Lower lobe of right lung (tissue), 2 donors: ENCODE measurements at regions not wholly inside any gene's neighbourhood (a gene's known extent, or its start where the extent isn't known, plus 50 kb on each side); places are given as distances from the start of the nearest gene placed in this dataset.

ENCODE experiments used
- ATAC-seq, 2 donors: fragments of 200-7000 bp; cut with Tn5 transposase; one replicate each; pipeline ENCODE4 v1.9.1; 2020 to 2022; ENCODE audit warnings: mild to moderate bottlenecking in 2 of 2, moderate library complexity in 2 of 2
- DNase-seq: peaks from one replicate; pipeline ENCODE4 v3.0.0-alpha.2; 2020
- H3K27ac ChIP-seq: fragments of 200-600 bp; one replicate; pipeline ENCODE4 v1.8.0; 2022
- H3K27me3 ChIP-seq: fragments of 200-600 bp; one replicate; pipeline ENCODE4 v1.8.0; 2022; ENCODE audit warnings: low read depth
- H3K36me3 ChIP-seq: fragments of 200-600 bp; one replicate; pipeline ENCODE4 v1.8.0; 2022; ENCODE audit warnings: mild to moderate bottlenecking
- H3K4me1 ChIP-seq: fragments of 200-600 bp; one replicate; pipeline ENCODE4 v1.8.0; 2022
- H3K4me3 ChIP-seq: fragments of 200-600 bp; one replicate; pipeline ENCODE4 v1.8.0; 2022; ENCODE audit warnings: mild to moderate bottlenecking
- H3K9me3 ChIP-seq: fragments of 200-600 bp; one replicate; pipeline ENCODE4 v1.8.0; 2022
- intact Hi-C: fragments of 100-400 bp; cut with DNase I; formaldehyde crosslinking; loops from one replicate; pipeline ENCODE4 v1.11.0; 2022
- TF ChIP-seq, protein P1 (sequence below): fragments of 200-600 bp; IDR thresholded peaks from one replicate; pipeline ENCODE4 v1.8.0; 2022; ENCODE audit warnings: antibody characterized with exemption, mild to moderate bottlenecking
- donor health status: DM: no; HTN: yes; CAD: no; lungs with severe emphysema.

DNA sequence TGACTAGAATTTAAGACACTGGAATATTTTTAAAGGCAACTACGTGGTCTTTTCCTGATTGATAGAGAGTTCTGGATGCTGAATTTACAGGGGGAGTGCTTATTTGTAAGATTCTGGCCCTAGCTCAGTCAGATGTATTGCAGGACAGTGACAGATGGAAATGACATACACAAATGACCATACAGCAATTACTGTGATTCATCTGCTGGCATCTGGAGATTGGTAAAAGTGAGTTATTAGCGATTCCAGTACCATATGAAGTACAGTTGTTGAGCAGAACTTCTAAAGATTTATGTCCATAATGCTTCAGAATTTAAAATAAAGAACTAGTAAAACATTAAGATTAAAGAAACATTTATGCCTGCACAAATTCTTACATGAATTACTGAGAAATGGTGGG, 243.2 kb downstream of the CRPPA start:
- no peak overlapping the region for H3K4me3 ChIP-seq
- H3K27me3 ChIP-seq: no peaks in the 10 kb centered on the region
- DNase-seq (no peak), ATAC-seq (no peak)
- no peaks in the 10 kb centered on the region for H3K4me1 ChIP-seq
- TF ChIP-seq, protein P1, sequence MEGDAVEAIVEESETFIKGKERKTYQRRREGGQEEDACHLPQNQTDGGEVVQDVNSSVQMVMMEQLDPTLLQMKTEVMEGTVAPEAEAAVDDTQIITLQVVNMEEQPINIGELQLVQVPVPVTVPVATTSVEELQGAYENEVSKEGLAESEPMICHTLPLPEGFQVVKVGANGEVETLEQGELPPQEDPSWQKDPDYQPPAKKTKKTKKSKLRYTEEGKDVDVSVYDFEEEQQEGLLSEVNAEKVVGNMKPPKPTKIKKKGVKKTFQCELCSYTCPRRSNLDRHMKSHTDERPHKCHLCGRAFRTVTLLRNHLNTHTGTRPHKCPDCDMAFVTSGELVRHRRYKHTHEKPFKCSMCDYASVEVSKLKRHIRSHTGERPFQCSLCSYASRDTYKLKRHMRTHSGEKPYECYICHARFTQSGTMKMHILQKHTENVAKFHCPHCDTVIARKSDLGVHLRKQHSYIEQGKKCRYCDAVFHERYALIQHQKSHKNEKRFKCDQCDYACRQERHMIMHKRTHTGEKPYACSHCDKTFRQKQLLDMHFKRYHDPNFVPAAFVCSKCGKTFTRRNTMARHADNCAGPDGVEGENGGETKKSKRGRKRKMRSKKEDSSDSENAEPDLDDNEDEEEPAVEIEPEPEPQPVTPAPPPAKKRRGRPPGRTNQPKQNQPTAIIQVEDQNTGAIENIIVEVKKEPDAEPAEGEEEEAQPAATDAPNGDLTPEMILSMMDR: no peak
- no peaks in the 10 kb centered on the region for H3K36me3 ChIP-seq
- H3K9me3 ChIP-seq: no peaks in the 10 kb centered on the region
- intact Hi-C loops: no loop called here
- H3K27ac ChIP-seq: no peak overlapping the region

DNA sequence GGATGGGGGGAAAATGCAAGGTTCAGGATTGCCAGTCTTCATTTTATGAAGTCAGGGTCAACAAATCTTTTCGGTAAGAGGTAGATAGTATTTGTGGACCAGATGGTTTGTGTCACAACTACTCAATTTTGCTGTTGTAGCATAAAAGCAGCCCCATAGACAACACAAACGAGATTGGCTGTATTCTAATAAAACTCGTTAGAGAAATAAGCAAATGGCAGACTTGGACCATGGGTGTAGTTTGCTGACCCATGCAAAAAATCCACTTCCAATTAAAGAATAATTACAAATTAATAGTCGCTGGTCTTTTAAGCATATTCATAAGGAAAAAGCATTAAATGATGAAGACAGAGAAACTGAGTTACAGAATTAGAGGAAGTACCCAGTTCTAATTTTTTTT, 247.1 kb downstream of the CRPPA start:
- no peaks in the 10 kb centered on the region for H3K4me1 ChIP-seq
- H3K4me3 ChIP-seq: no peak overlapping the region
- intact Hi-C loops: no loop called here
- no peak for ATAC-seq
- no peaks in the 10 kb centered on the region for H3K36me3 ChIP-seq
- TF ChIP-seq, protein P1: no peak
- no peaks in the 10 kb centered on the region for H3K27me3 ChIP-seq
- H3K27ac ChIP-seq: no peak overlapping the region
- no peak for DNase-seq
- no peaks in the 10 kb centered on the region for H3K9me3 ChIP-seq

DNA sequence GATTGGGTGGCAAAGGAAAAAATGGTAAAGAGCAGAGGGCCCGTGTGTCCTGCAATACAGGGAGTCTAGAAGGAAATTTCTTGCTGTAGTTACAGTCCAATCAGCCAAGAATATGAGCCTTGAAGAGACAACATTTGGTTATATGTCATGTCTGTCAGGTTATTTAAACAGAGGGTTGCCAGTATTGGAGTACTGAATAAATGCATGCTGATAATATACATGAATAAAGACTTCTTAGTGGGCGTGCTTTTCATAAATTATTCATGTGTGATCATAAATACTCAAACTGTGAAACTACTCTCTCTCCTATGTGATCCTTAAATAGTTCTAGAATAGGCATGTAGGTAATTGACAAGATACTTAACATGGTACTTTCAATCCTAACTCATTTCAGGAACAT, 249.0 kb downstream of the CRPPA start:
- DNase-seq (no peak), ATAC-seq (no peak)
- intact Hi-C loops: no loop called here
- Histone ChIP-seq H3K36me3 (no peaks in the 10 kb centered on the region), H3K4me1 (no peaks in the 10 kb centered on the region), H3K9me3 (no peaks in the 10 kb centered on the region), H3K27me3 (no peaks in the 10 kb centered on the region), H3K4me3 (no peak overlapping the region), H3K27ac (no peak overlapping the region)
- TF ChIP-seq, protein P1: no peak

DNA sequence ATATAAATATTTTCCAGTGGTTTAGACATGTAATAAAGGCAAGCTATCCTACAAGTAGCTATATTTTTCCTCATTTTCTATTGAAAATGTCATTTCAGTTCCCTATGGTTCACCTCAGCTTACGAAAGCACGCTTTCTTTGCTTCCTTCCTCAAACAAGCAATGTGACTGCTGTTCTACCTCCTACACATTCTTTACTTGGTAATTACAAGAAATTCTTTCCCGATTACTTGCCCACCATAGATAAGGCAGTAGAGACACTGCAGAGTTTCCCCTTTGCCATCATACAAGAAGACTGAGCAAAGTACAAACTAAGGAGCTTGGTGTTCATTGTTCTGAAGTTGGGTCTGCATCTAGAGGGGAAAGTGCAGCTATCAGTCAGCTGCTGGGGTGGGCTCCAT, 249.4 kb downstream of the CRPPA start:
- Histone ChIP-seq H3K4me3 (no peak overlapping the region), H3K27me3 (no peaks in the 10 kb centered on the region), H3K36me3 (no peaks in the 10 kb centered on the region), H3K9me3 (no peaks in the 10 kb centered on the region), H3K27ac (no peak overlapping the region), H3K4me1 (no peaks in the 10 kb centered on the region)
- TF ChIP-seq, protein P1: no peak
- ATAC-seq (no peak), DNase-seq (no peak)
- intact Hi-C loops: no loop called here

DNA sequence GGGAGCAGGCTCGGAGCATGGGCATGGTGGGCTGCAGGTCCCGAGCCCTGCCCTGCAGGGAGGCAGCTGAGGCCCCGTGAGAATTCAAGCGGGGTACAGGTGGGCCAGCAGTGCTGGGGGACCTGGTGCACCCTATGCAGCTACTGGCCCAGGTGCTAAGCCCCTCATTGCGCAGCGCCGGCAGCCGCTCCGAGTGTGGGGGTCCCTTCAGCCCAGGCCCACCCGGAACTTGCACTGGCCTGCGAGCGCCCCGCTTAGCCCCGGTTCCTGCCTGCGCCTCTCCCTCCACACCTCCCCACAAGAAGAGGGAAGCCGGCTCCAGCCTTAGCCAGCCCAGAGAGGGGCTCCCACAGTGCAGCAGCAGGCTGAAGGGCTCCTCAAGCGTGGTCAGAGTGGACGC, 250.7 kb downstream of the CRPPA start:
- Histone ChIP-seq H3K9me3 (no peaks in the 10 kb centered on the region), H3K36me3 (no peaks in the 10 kb centered on the region), H3K27ac (no peak overlapping the region), H3K4me3 (no peak overlapping the region), H3K4me1 (no peaks in the 10 kb centered on the region), H3K27me3 (no peaks in the 10 kb centered on the region)
- intact Hi-C loops: no loop called here
- TF ChIP-seq, protein P1: no peak
- ATAC-seq (no peak), DNase-seq (no peak)

DNA sequence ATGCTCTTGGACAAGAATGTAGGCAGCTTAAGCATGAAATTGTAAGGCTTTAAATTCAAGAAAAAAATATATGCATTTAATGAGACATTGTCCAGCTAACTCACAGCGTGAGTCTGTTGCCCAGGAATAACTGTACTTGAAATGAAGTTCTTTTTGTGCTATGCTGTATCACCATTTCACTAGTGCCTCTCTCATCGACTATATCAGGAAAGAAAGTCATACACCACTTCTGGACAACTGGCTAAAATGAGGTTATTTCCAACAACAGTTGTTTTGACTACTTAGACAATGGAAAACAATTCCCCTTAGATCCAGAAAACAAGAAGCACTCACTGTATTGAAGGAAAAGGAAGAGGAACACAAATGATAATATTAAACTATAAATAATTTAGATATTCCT, 251.8 kb downstream of the CRPPA start:
- intact Hi-C loops: no loop called here
- H3K4me3 ChIP-seq: no peak overlapping the region

More for the DNA sequence above, 251.8 kb downstream of the CRPPA start:
- TF ChIP-seq, protein P1: no peak
- no peak for ATAC-seq
- H3K36me3 ChIP-seq: no peaks in the 10 kb centered on the region
- H3K4me1 ChIP-seq: no peaks in the 10 kb centered on the region
- H3K9me3 ChIP-seq: no peaks in the 10 kb centered on the region
- DNase-seq: no peak
- H3K27me3 ChIP-seq: no peaks in the 10 kb centered on the region
- no peak overlapping the region for H3K27ac ChIP-seq
